ENCODE measurements at regions not wholly inside any gene's neighbourhood (a gene's known extent, or its start where the extent isn't known, plus 50 kb on each side); places are given as distances from the start of the nearest gene placed in this dataset.

DNA sequence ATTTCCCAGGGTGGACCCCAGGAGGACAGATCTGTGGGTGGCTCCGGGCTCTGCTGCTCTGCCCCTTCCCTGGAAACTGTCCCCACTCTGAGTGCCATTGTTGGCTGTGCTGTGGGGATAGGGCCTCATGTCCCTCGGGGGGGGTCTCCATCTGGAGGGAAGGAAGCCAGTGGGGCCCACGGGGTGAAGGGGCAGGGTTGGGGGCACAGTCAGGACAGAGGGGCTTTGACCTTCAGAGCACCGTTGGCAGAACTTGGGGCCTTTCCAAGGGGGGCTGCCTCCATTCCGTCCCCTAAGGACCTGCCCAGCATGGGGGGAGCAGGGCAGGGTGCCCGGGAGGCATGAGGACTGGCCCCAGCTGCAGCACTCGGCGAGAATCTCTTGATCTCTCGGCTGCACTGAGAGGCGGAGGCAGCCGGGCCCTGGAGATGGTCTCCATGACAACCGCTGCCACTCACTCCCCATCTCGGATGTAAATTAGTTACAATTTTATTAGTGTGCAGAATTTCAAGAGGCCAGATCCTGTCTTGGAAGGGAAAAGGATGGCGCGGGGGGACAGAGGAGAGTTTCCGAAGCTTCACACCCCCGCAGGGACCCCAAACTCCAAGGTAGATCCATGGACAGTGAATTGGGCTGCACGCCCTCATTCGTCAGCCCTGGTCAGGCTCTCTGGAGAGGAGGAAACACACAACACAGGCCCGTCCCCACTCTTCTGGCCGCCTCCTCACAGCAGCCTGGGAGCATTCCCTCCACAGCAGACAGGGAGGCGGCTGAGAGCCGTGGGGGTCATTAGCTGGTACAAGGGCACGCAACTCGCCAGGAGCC lies 216.2 kb upstream of the IER5L start:
- DNase-seq (ENCODE audit: extremely low spot score) = no peak
- ChIA-PET CTCF (no interaction called here), POLR2A (no interaction called here)
- TF ChIP-seq, protein P1, sequence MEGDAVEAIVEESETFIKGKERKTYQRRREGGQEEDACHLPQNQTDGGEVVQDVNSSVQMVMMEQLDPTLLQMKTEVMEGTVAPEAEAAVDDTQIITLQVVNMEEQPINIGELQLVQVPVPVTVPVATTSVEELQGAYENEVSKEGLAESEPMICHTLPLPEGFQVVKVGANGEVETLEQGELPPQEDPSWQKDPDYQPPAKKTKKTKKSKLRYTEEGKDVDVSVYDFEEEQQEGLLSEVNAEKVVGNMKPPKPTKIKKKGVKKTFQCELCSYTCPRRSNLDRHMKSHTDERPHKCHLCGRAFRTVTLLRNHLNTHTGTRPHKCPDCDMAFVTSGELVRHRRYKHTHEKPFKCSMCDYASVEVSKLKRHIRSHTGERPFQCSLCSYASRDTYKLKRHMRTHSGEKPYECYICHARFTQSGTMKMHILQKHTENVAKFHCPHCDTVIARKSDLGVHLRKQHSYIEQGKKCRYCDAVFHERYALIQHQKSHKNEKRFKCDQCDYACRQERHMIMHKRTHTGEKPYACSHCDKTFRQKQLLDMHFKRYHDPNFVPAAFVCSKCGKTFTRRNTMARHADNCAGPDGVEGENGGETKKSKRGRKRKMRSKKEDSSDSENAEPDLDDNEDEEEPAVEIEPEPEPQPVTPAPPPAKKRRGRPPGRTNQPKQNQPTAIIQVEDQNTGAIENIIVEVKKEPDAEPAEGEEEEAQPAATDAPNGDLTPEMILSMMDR (IDR thresholded peaks at IDR 0.05; ENCODE audit: control extremely low read depth, extremely low read depth, low read depth, missing control alignments) = no peak

DNA sequence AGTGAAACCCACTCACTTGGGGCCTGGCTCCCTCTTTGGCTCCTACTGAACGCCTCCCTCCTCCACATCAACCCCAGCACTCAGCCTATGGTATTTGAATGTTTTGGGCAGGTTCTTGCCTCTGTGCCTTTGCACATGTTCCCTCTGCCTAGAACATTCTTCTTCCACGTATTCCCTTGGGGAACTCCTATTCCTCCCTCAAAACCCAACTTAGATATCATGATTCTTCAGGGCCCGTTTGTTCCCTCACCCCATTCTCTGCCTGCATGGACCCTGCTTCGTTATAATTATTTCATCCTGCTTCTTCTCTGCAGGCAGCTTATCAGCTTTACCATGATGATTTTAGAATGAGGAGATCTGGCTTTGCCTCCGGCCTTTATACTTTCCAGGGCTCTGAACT lies 215.0 kb upstream of the IER5L start:
- CTCF ChIA-PET = no interaction called here
- no peak for DNase-seq (ENCODE audit: extremely low spot score)
- POLR2A ChIA-PET = no interaction called here
- TF ChIP-seq, protein P1 (IDR thresholded peaks at IDR 0.05; ENCODE audit: control extremely low read depth, extremely low read depth, low read depth, missing control alignments) = no peak

DNA sequence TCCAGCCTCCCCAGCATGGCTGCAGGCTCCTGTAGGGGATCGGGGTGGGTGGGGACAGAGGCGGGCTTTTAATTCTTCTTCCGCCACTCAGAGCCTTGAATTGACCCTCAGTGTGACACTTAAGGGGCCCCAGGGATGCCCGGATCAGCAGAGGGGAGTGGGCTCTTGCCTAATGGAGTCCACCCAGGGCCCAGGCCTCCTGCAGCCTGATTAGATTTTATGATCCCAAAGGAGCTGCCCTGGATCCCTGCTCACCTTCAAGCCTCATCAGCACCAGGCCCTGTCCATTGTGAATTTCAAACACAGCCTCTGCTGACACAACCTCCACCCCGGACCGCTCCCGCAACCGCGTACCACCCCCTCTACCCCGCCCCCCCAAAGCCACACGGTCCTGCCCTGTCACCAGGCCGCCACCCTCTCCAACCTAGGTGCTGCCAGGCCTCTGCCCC lies 214.1 kb upstream of the IER5L start:
- ChIA-PET CTCF (no interaction called here), POLR2A (no interaction called here)
- no peak for DNase-seq (ENCODE audit: extremely low spot score)
- TF ChIP-seq, protein P1 (IDR thresholded peaks at IDR 0.05; ENCODE audit: control extremely low read depth, extremely low read depth, low read depth, missing control alignments) = no peak

DNA sequence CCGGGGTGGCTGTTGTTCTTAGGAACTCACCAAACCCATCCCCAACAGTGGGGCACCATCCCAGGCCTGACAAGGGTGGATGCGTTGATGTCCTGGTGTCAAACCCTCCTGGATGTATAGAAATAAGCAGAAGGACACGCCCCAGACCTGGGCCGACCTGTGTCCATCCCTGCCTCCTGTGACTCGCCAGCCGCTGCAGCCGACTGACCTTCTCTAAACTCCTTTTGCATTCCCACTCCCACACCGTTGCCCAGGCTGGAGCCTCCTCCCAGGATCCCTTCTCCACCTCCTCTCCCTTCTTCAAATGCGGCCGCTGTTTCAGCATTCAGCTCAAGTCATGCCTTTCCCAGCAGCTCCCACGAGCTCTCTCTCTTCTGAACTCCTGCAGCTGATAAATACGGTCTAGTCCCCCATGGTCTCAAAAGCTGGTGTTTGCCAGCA lies 213.2 kb upstream of the IER5L start:
- TF ChIP-seq, protein P1 (IDR thresholded peaks at IDR 0.05; ENCODE audit: control extremely low read depth, extremely low read depth, low read depth, missing control alignments) = no peak
- ChIA-PET POLR2A (no interaction called here), CTCF (no interaction called here)
- no peak for DNase-seq (ENCODE audit: extremely low spot score)

DNA sequence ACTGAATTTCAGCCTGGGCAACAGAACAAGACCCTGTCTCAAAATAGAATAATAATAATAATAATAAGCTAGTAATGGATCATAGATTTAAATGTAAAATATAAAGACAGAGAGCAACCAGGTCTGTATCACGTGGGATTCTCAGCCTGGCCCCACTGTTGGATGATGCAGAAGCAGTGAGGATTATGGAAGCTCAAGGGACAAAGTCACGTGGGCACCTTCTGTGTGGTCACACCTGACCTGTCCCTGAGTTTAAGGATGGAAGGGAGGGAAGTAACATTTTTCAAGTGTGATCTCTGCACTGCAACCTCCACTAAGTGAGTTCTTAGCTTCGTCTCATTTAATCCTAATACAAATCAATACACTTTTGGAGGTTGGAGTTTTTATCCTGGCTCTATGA lies 212.5 kb upstream of the IER5L start:
- TF ChIP-seq, protein P1 (IDR thresholded peaks at IDR 0.05; ENCODE audit: control extremely low read depth, extremely low read depth, low read depth, missing control alignments) = no peak
- ChIA-PET CTCF (interaction anchor here (0.9 to 1.2 kb wide), 2 partner anchors 9 to 10 kb away, joined by 3 read pairs; no protein-coding TSS in a partner anchor), POLR2A (no interaction called here)
- no peak for DNase-seq (ENCODE audit: extremely low spot score)

DNA sequence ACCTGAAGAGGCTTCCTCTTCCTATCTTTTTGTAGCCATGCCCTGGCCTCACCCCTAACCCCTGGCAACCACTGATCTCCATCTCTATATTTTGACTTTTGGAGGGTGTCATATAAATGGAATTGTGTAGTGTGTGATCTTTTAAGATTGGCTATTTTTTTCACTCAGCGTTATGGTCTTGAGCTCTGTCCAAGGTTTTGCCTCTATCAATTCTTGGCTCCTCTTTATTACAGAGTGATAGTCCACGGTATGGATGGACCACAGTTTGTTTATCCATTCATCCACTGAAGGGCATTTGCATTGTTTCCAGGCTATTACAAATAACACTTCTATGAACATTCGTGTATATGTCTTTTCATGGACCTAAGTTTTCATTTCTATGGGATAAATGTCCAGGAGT lies 209.8 kb upstream of the IER5L start:
- ChIA-PET POLR2A (no interaction called here), CTCF (no interaction called here)
- no peak for DNase-seq (ENCODE audit: extremely low spot score)
- TF ChIP-seq, protein P1 (IDR thresholded peaks at IDR 0.05; ENCODE audit: control extremely low read depth, extremely low read depth, low read depth, missing control alignments) = no peak
